ENCODE measurements at regions not wholly inside any gene's neighbourhood (a gene's known extent, or its start where the extent isn't known, plus 50 kb on each side); places are given as distances from the start of the nearest gene placed in this dataset.
"Not testable (repeated sequence)": the region's sequence is repeated elsewhere in the genome, so short reads cannot be mapped to it uniquely, and the experiment has no call there.

- no peak for DNase-seq
Measured at GRCh38 chr12:4154672-4155225, 118.8 kb upstream of the CCND2 start.

GRCh38 chr12:4153343-4153892, 120.1 kb upstream of the CCND2 start:
- no peak for DNase-seq

- no peak for DNase-seq
Measured at GRCh38 chr12:4152145-4152795, 121.3 kb upstream of the CCND2 start.

- no peak for DNase-seq
Measured at GRCh38 chr12:4151362-4152121, 122.0 kb upstream of the CCND2 start.

- not testable (repeated sequence) for DNase-seq
Measured at GRCh38 chr12:4150355-4150754, 123.2 kb upstream of the CCND2 start.

GRCh38 chr12:4148418-4149056, 125.0 kb upstream of the CCND2 start:
- no peak for DNase-seq

- DNase-seq: no peak
Measured at GRCh38 chr12:4147031-4147481, 126.5 kb upstream of the CCND2 start.

GRCh38 chr12:4145990-4146859, 127.3 kb upstream of the CCND2 start:
- no peak for DNase-seq

- no peak for DNase-seq
Measured at GRCh38 chr12:4144676-4145075, 128.9 kb upstream of the CCND2 start.

GRCh38 chr12:4143896-4144295, 129.7 kb upstream of the CCND2 start:
- no peak for DNase-seq

- DNase-seq: peak; percentile 63
Measured at GRCh38 chr12:4141348-4142270, 132.0 kb upstream of the CCND2 start.

- DNase-seq: peak; percentile 72
Measured at GRCh38 chr12:4140581-4141301, 132.8 kb upstream of the CCND2 start.

GRCh38 chr12:4139191-4139590, 134.4 kb upstream of the CCND2 start:
- DNase-seq: no peak

- DNase-seq: not testable (repeated sequence)
Measured at GRCh38 chr12:4138532-4138931, 135.0 kb upstream of the CCND2 start.

GRCh38 chr12:4138051-4138450, 135.5 kb upstream of the CCND2 start:
- no peak for DNase-seq

- no peak for DNase-seq
Measured at GRCh38 chr12:4137441-4137840, 136.1 kb upstream of the CCND2 start.

GRCh38 chr12:4137015-4137414, 136.5 kb upstream of the CCND2 start:
- DNase-seq: no peak

- peak; percentile 78 for DNase-seq
Measured at GRCh38 chr12:4135919-4136605, 137.5 kb upstream of the CCND2 start.

- DNase-seq: peak; percentile 59
Measured at GRCh38 chr12:4134448-4135263, 138.9 kb upstream of the CCND2 start.
